K562 (cell line): ENCODE measurements at regions not wholly inside any gene's neighbourhood (a gene's known extent, or its start where the extent isn't known, plus 50 kb on each side); places are given as distances from the start of the nearest gene placed in this dataset.
A peak's percentile ranks its signal among the peaks of the same experiment; 100 is the strongest.

Experiments
- HDAC6 ChIP-seq: IDR thresholded peaks from 2 replicates; pipeline ENCODE4 v1.6.1; 2012; ENCODE audit warnings: low read depth, mild to moderate bottlenecking, control low read depth, inconsistent platforms, low read length, moderate library complexity
- NFIC ChIP-seq: fragments of 450-650 bp; IDR thresholded peaks from 2 replicates; pipeline ENCODE4 v1.6.1; 2017; ENCODE audit warnings: mild to moderate bottlenecking, inconsistent platforms
- ZNF217 ChIP-seq: sonication (generic); formaldehyde crosslinking; IDR thresholded peaks from 2 replicates; pipeline ENCODE4 v1.8.0; 2022; ENCODE audit warnings: mild to moderate bottlenecking, missing genetic modification reagents
- ZNF253 ChIP-seq: fragments of 250-450 bp; sonication (Bioruptor Pico); conservative IDR thresholded peaks from 2 replicates; pipeline ENCODE4 v1.6.1; 2021; ENCODE audit warnings: mild to moderate bottlenecking
- TF ChIP-seq, protein P1 (sequence below), 3 experiments: IDR thresholded peaks in 2 of 3; conservative IDR thresholded peaks in 1 of 3; 2 replicates each; pipeline ENCODE4 v1.5.1; 2011 to 2012; ENCODE audit warnings: low read length in 3 of 3, mild to moderate bottlenecking in 3 of 3, control low read depth in 2 of 3, improper control_type of control experiment in 1 of 3, inconsistent platforms in 1 of 3, low read depth in 1 of 3, mixed read lengths in 1 of 3, moderate library complexity in 1 of 3; ENCODE audit not compliant: insufficient read depth in 2 of 3

DNA sequence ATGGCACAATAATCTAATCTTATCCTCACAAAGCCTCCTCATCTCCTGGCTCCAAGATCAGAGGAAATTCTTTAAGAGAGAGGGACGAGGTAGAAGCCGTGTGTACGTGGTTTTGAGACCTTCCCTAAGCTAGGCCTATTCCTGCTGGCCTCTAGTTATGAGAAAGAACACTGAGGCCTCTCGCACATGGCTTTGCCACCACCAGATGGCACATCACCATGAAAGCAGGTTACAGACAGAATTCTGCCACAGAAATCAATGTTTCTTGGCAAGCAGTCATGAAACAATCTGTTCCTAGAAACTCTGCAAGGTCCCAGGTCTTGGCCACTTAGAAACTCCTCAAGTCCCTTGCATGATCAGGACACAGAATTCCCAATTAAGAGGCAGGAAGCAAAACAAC is 268.2 kb upstream of the TAS2R1 start:
- TF ChIP-seq ZNF253 = no peak
- TF ChIP-seq, protein P1, sequence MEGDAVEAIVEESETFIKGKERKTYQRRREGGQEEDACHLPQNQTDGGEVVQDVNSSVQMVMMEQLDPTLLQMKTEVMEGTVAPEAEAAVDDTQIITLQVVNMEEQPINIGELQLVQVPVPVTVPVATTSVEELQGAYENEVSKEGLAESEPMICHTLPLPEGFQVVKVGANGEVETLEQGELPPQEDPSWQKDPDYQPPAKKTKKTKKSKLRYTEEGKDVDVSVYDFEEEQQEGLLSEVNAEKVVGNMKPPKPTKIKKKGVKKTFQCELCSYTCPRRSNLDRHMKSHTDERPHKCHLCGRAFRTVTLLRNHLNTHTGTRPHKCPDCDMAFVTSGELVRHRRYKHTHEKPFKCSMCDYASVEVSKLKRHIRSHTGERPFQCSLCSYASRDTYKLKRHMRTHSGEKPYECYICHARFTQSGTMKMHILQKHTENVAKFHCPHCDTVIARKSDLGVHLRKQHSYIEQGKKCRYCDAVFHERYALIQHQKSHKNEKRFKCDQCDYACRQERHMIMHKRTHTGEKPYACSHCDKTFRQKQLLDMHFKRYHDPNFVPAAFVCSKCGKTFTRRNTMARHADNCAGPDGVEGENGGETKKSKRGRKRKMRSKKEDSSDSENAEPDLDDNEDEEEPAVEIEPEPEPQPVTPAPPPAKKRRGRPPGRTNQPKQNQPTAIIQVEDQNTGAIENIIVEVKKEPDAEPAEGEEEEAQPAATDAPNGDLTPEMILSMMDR (IDR thresholded peaks at IDR 0.05 in 2 of 3, conservative IDR thresholded peaks at IDR 0.05 in 1 of 3; ENCODE audit: insufficient read depth in 2 of 3, low read depth in 1 of 3, low read length in 3 of 3) = 0 out of 6 replicates have a peak, but pooled peaks of 1 of the 3 experiments have one; percentile 21
- no peak for TF ChIP-seq HDAC6
- TF ChIP-seq NFIC = no peak
- no peak for TF ChIP-seq ZNF217 (CRISPR knock-in tag)
